ENCODE measurements at regions not wholly inside any gene's neighbourhood (a gene's known extent, or its start where the extent isn't known, plus 50 kb on each side); places are given as distances from the start of the nearest gene placed in this dataset.
"Not testable (repeated sequence)": the region's sequence is repeated elsewhere in the genome, so short reads cannot be mapped to it uniquely, and the experiment has no call there.

- H4K5ac ChIP-seq (ENCODE audit: low read length) = no peak overlapping the region
- H3K27ac ChIP-seq (ENCODE audit: low read depth, low read length) = no peak overlapping the region
- no peak overlapping the region for H3K18ac ChIP-seq (ENCODE audit: low read length)
- H2BK120ac ChIP-seq (ENCODE audit: low read depth, low read length) = no peak overlapping the region
- H3K23ac ChIP-seq (ENCODE audit: low read length) = no peak overlapping the region
- no peaks in the 10 kb centered on the region for H3K36me3 ChIP-seq (ENCODE audit: control insufficient read depth, insufficient read depth, low read length)
- no peak overlapping the region for H3K4me3 ChIP-seq (ENCODE audit: low read length)
- H3K4ac ChIP-seq (ENCODE audit: low read depth, low read length) = no peak overlapping the region
- no peak overlapping the region for H4K8ac ChIP-seq (ENCODE audit: low read depth, low read length)
- no peaks in the 10 kb centered on the region for H3K79me1 ChIP-seq (ENCODE audit: low read length)
- DNase-seq = peak; percentile 55
- no peak overlapping the region for H3K9ac ChIP-seq (ENCODE audit: low read length)
- no peak overlapping the region for H2BK5ac ChIP-seq (ENCODE audit: low read length)
- no peaks in the 10 kb centered on the region for H3K27me3 ChIP-seq (ENCODE audit: insufficient read depth, low read length, poor library complexity)
- H3K4me2 ChIP-seq (ENCODE audit: low read length) = no peak overlapping the region
- no peak overlapping the region for H2BK15ac ChIP-seq (replicated peaks; ENCODE audit: low read depth)
- H3K4me1 ChIP-seq (ENCODE audit: control insufficient read depth, low read depth, low read length) = peaks cover 3% of the 10 kb centered on the region
- H3K79me2 ChIP-seq (ENCODE audit: control insufficient read depth, insufficient read depth, low read length) = no peaks in the 10 kb centered on the region
- no peak overlapping the region for H2AK5ac ChIP-seq (ENCODE audit: low read length)
- H3K56ac ChIP-seq (ENCODE audit: low read length) = no peak overlapping the region
Observed at GRCh38 chr15:50857763-50858162, 50.7 kb upstream of the AP4E1 start.

- Histone ChIP-seq H2BK5ac (ENCODE audit: low read length) (no peak overlapping the region), H3K79me2 (ENCODE audit: control insufficient read depth, insufficient read depth, low read length) (no peaks in the 10 kb centered on the region), H3K4me3 (ENCODE audit: low read length) (no peak overlapping the region), H3K4ac (ENCODE audit: low read depth, low read length) (peak overlapping the region; percentile 16), H3K36me3 (ENCODE audit: control insufficient read depth, insufficient read depth, low read length) (no peaks in the 10 kb centered on the region), H3K27ac (ENCODE audit: low read depth, low read length) (no peak overlapping the region), H3K4me1 (ENCODE audit: control insufficient read depth, low read depth, low read length) (peaks cover 3% of the 10 kb centered on the region), H2BK15ac (replicated peaks; ENCODE audit: low read depth) (no peak overlapping the region), H4K8ac (ENCODE audit: low read depth, low read length) (no peak overlapping the region), H3K18ac (ENCODE audit: low read length) (no peak overlapping the region), H2AK5ac (ENCODE audit: low read length) (no peak overlapping the region), H2BK120ac (ENCODE audit: low read depth, low read length) (no peak overlapping the region), H3K79me1 (ENCODE audit: low read length) (no peaks in the 10 kb centered on the region), H3K23ac (ENCODE audit: low read length) (no peak overlapping the region), H3K4me2 (ENCODE audit: low read length) (no peak overlapping the region), H4K5ac (ENCODE audit: low read length) (no peak overlapping the region), H3K27me3 (ENCODE audit: insufficient read depth, low read length, poor library complexity) (no peaks in the 10 kb centered on the region), H3K56ac (ENCODE audit: low read length) (no peak overlapping the region), H3K9ac (ENCODE audit: low read length) (no peak overlapping the region)
- no CpG with 5 or more reads among the region's 4 CpGs for whole genome bisulfite sequencing (ENCODE audit: extremely low coverage, insufficient coverage, low lambda C conversion rate)
- peak; percentile 57 for DNase-seq
Observed at GRCh38 chr15:50854601-50855490, 53.6 kb upstream of the AP4E1 start.

- H3K4me3 ChIP-seq (ENCODE audit: low read length) = no peak overlapping the region
- no peak overlapping the region for H2AK5ac ChIP-seq (ENCODE audit: low read length)
- H3K56ac ChIP-seq (ENCODE audit: low read length) = no peak overlapping the region
- no peak overlapping the region for H2BK15ac ChIP-seq (replicated peaks; ENCODE audit: low read depth)
- H4K8ac ChIP-seq (ENCODE audit: low read depth, low read length) = no peak overlapping the region
- H2BK120ac ChIP-seq (ENCODE audit: low read depth, low read length) = no peak overlapping the region
- no peak overlapping the region for H3K27ac ChIP-seq (ENCODE audit: low read depth, low read length)
- no peak overlapping the region for H4K5ac ChIP-seq (ENCODE audit: low read length)
- H3K4ac ChIP-seq (ENCODE audit: low read depth, low read length) = no peak overlapping the region
- H3K36me3 ChIP-seq (ENCODE audit: control insufficient read depth, insufficient read depth, low read length) = no peaks in the 10 kb centered on the region
- WGBS (ENCODE audit: extremely low coverage, insufficient coverage, low lambda C conversion rate) = no CpG with 5 or more reads among the region's 1 CpG
- no peak overlapping the region for H3K4me2 ChIP-seq (ENCODE audit: low read length)
- H2BK5ac ChIP-seq (ENCODE audit: low read length) = no peak overlapping the region
- no peak for DNase-seq
- no peaks in the 10 kb centered on the region for H3K79me2 ChIP-seq (ENCODE audit: control insufficient read depth, insufficient read depth, low read length)
- H3K18ac ChIP-seq (ENCODE audit: low read length) = no peak overlapping the region
- H3K9ac ChIP-seq (ENCODE audit: low read length) = no peak overlapping the region
- no peaks in the 10 kb centered on the region for H3K27me3 ChIP-seq (ENCODE audit: insufficient read depth, low read length, poor library complexity)
- peaks cover 3% of the 10 kb centered on the region for H3K4me1 ChIP-seq (ENCODE audit: control insufficient read depth, low read depth, low read length)
- no peaks in the 10 kb centered on the region for H3K79me1 ChIP-seq (ENCODE audit: low read length)
- no peak overlapping the region for H3K23ac ChIP-seq (ENCODE audit: low read length)
Observed at GRCh38 chr15:50850003-50850402, 58.5 kb upstream of the AP4E1 start.

GRCh38 chr15:50848349-50848748 is 60.1 kb upstream of the AP4E1 start:
- no peak for DNase-seq
- H3K79me2 ChIP-seq (ENCODE audit: control insufficient read depth, insufficient read depth, low read length) = no peaks in the 10 kb centered on the region
- H3K27ac ChIP-seq (ENCODE audit: low read depth, low read length) = no peak overlapping the region

GRCh38 chr15:50845181-50845580 is 63.3 kb upstream of the AP4E1 start:
- not testable (repeated sequence) for H3K27me3 ChIP-seq (ENCODE audit: insufficient read depth, low read length, poor library complexity); H3K4me1 ChIP-seq (ENCODE audit: control insufficient read depth, low read depth, low read length); H3K23ac ChIP-seq (ENCODE audit: low read length); H3K9ac ChIP-seq (ENCODE audit: low read length); H3K79me1 ChIP-seq (ENCODE audit: low read length); DNase-seq; H3K79me2 ChIP-seq (ENCODE audit: control insufficient read depth, insufficient read depth, low read length); H3K56ac ChIP-seq (ENCODE audit: low read length); H3K4me3 ChIP-seq (ENCODE audit: low read length); H3K18ac ChIP-seq (ENCODE audit: low read length); H3K4me2 ChIP-seq (ENCODE audit: low read length); H2AK5ac ChIP-seq (ENCODE audit: low read length); H2BK5ac ChIP-seq (ENCODE audit: low read length); H2BK15ac ChIP-seq (replicated peaks; ENCODE audit: low read depth); H3K36me3 ChIP-seq (ENCODE audit: control insufficient read depth, insufficient read depth, low read length); H4K8ac ChIP-seq (ENCODE audit: low read depth, low read length); H3K27ac ChIP-seq (ENCODE audit: low read depth, low read length); H3K4ac ChIP-seq (ENCODE audit: low read depth, low read length); H2BK120ac ChIP-seq (ENCODE audit: low read depth, low read length); H4K5ac ChIP-seq (ENCODE audit: low read length)
- WGBS (ENCODE audit: extremely low coverage, insufficient coverage, low lambda C conversion rate) = no CpG with 5 or more reads among the region's 1 CpG

More at GRCh38 chr15:50848349-50848748, 60.1 kb upstream of the AP4E1 start:
- Histone ChIP-seq H3K56ac (ENCODE audit: low read length) (no peak overlapping the region), H2BK5ac (ENCODE audit: low read length) (no peak overlapping the region), H3K4me1 (ENCODE audit: control insufficient read depth, low read depth, low read length) (no peaks in the 10 kb centered on the region), H3K9ac (ENCODE audit: low read length) (no peak overlapping the region), H3K23ac (ENCODE audit: low read length) (no peak overlapping the region), H2BK15ac (replicated peaks; ENCODE audit: low read depth) (no peak overlapping the region), H3K4ac (ENCODE audit: low read depth, low read length) (no peak overlapping the region), H3K36me3 (ENCODE audit: control insufficient read depth, insufficient read depth, low read length) (no peaks in the 10 kb centered on the region), H3K4me3 (ENCODE audit: low read length) (no peak overlapping the region), H3K27me3 (ENCODE audit: insufficient read depth, low read length, poor library complexity) (no peaks in the 10 kb centered on the region), H2AK5ac (ENCODE audit: low read length) (no peak overlapping the region), H4K8ac (ENCODE audit: low read depth, low read length) (no peak overlapping the region), H3K18ac (ENCODE audit: low read length) (no peak overlapping the region), H4K5ac (ENCODE audit: low read length) (no peak overlapping the region), H3K4me2 (ENCODE audit: low read length) (no peak overlapping the region), H2BK120ac (ENCODE audit: low read depth, low read length) (no peak overlapping the region), H3K79me1 (ENCODE audit: low read length) (no peaks in the 10 kb centered on the region)

GRCh38 chr15:50840520-50840919 is 68.0 kb upstream of the AP4E1 start:
- no peaks in the 10 kb centered on the region for H3K79me1 ChIP-seq (ENCODE audit: low read length)
- no peak overlapping the region for H3K9ac ChIP-seq (ENCODE audit: low read length)
- no peak overlapping the region for H3K56ac ChIP-seq (ENCODE audit: low read length)
- no peaks in the 10 kb centered on the region for H3K27me3 ChIP-seq (ENCODE audit: insufficient read depth, low read length, poor library complexity)
- H3K4me2 ChIP-seq (ENCODE audit: low read length) = no peak overlapping the region
- no peaks in the 10 kb centered on the region for H3K36me3 ChIP-seq (ENCODE audit: control insufficient read depth, insufficient read depth, low read length)
- H2AK5ac ChIP-seq (ENCODE audit: low read length) = no peak overlapping the region
- DNase-seq = no peak
- H3K18ac ChIP-seq (ENCODE audit: low read length) = no peak overlapping the region
- no peak overlapping the region for H4K8ac ChIP-seq (ENCODE audit: low read depth, low read length)
- H3K4me3 ChIP-seq (ENCODE audit: low read length) = no peak overlapping the region
- H2BK120ac ChIP-seq (ENCODE audit: low read depth, low read length) = no peak overlapping the region
- no peak overlapping the region for H4K5ac ChIP-seq (ENCODE audit: low read length)
- no peak overlapping the region for H2BK5ac ChIP-seq (ENCODE audit: low read length)
- WGBS (ENCODE audit: extremely low coverage, insufficient coverage, low lambda C conversion rate) = no CpG with 5 or more reads among the region's 5 CpGs
- H3K27ac ChIP-seq (ENCODE audit: low read depth, low read length) = no peak overlapping the region
- no peaks in the 10 kb centered on the region for H3K4me1 ChIP-seq (ENCODE audit: control insufficient read depth, low read depth, low read length)
- no peak overlapping the region for H3K4ac ChIP-seq (ENCODE audit: low read depth, low read length)
- H3K79me2 ChIP-seq (ENCODE audit: control insufficient read depth, insufficient read depth, low read length) = no peaks in the 10 kb centered on the region
- no peak overlapping the region for H3K23ac ChIP-seq (ENCODE audit: low read length)
- H2BK15ac ChIP-seq (replicated peaks; ENCODE audit: low read depth) = no peak overlapping the region
